ENCODE measurements at regions not wholly inside any gene's neighbourhood (a gene's known extent, or its start where the extent isn't known, plus 50 kb on each side); places are given as distances from the start of the nearest gene placed in this dataset.

GRCh38 chr20:12316794-12317193 is 399.1 kb downstream of the BTBD3 start:
- no peak for TF ChIP-seq LEF1 (IDR thresholded peaks at IDR 0.05; ENCODE audit: borderline replicate concordance)
- no peak for TF ChIP-seq TARDBP (IDR thresholded peaks at IDR 0.05)
- TF ChIP-seq ELF4 (IDR thresholded peaks at IDR 0.05), result no peak
- TF ChIP-seq SP1 (IDR thresholded peaks at IDR 0.05), result no peak
- TF ChIP-seq FOXM1 (IDR thresholded peaks at IDR 0.05; ENCODE audit: borderline replicate concordance), result no peak
- no peak for TF ChIP-seq FOXK2 (IDR thresholded peaks at IDR 0.05)
- TF ChIP-seq L3MBTL2 (conservative IDR thresholded peaks at IDR 0.05), result no peak
- no peak for TF ChIP-seq PKNOX1 (IDR thresholded peaks at IDR 0.05)
- no peak for TF ChIP-seq BHLHE40 (IDR thresholded peaks at IDR 0.05; ENCODE audit: borderline replicate concordance)
- DNase-seq (ENCODE audit: extremely low spot score), result no peak
- ChIA-PET POLR2A (no interaction called here), CTCF (no interaction called here)

GRCh38 chr20:12317433-12317832 is 399.7 kb downstream of the BTBD3 start:
- ChIA-PET CTCF (no interaction called here), POLR2A (no interaction called here)
- DNase-seq (ENCODE audit: extremely low spot score), result no peak
- no peak for TF ChIP-seq L3MBTL2 (conservative IDR thresholded peaks at IDR 0.05)
- TF ChIP-seq LEF1 (IDR thresholded peaks at IDR 0.05; ENCODE audit: borderline replicate concordance), result no peak
- no peak for TF ChIP-seq ZNF384 (IDR thresholded peaks at IDR 0.05)
- TF ChIP-seq PKNOX1 (IDR thresholded peaks at IDR 0.05), result no peak
- no peak for TF ChIP-seq HDGF (IDR thresholded peaks at IDR 0.05; ENCODE audit: borderline replicate concordance)
- no peak for TF ChIP-seq SUZ12 (IDR thresholded peaks at IDR 0.05)
- TF ChIP-seq NFRKB (IDR thresholded peaks at IDR 0.05), result no peak

GRCh38 chr20:12318043-12318442 is 400.4 kb downstream of the BTBD3 start:
- CTCF ChIA-PET, result no interaction called here
- TF ChIP-seq PKNOX1 (IDR thresholded peaks at IDR 0.05), result no peak
- TF ChIP-seq TARDBP (IDR thresholded peaks at IDR 0.05), result no peak
- no peak for TF ChIP-seq FOXK2 (IDR thresholded peaks at IDR 0.05)
- TF ChIP-seq ELF4 (IDR thresholded peaks at IDR 0.05), result no peak
- TF ChIP-seq FOXA1 (IDR thresholded peaks at IDR 0.05), result no peak
- no peak for TF ChIP-seq FOXM1 (IDR thresholded peaks at IDR 0.05; ENCODE audit: borderline replicate concordance)
- no peak for TF ChIP-seq L3MBTL2 (conservative IDR thresholded peaks at IDR 0.05)
- no peak for TF ChIP-seq SUZ12 (IDR thresholded peaks at IDR 0.05)
- TF ChIP-seq ARNT (IDR thresholded peaks at IDR 0.05), result no peak
- TF ChIP-seq LEF1 (IDR thresholded peaks at IDR 0.05; ENCODE audit: borderline replicate concordance), result no peak
- no peak for TF ChIP-seq NFRKB (IDR thresholded peaks at IDR 0.05)
- POLR2A ChIA-PET, result no interaction called here
- DNase-seq (ENCODE audit: extremely low spot score), result no peak

- CTCF ChIA-PET, result no interaction called here
- no peak for DNase-seq (ENCODE audit: extremely low spot score)
- TF ChIP-seq SUZ12 (IDR thresholded peaks at IDR 0.05) (no peak), HDGF (IDR thresholded peaks at IDR 0.05; ENCODE audit: borderline replicate concordance) (no peak), BHLHE40 (IDR thresholded peaks at IDR 0.05; ENCODE audit: borderline replicate concordance) (no peak), ZNF384 (IDR thresholded peaks at IDR 0.05) (no peak), ARNT (IDR thresholded peaks at IDR 0.05) (no peak), L3MBTL2 (conservative IDR thresholded peaks at IDR 0.05) (no peak)
- POLR2A ChIA-PET, result no interaction called here
These were observed 404.0 kb downstream of the BTBD3 start for GRCh38 chr20:12321736-12322135.

GRCh38 chr20:12327205-12327604 is 409.5 kb downstream of the BTBD3 start:
- TF ChIP-seq FOXM1 (IDR thresholded peaks at IDR 0.05; ENCODE audit: borderline replicate concordance) (no peak), FOXA1 (IDR thresholded peaks at IDR 0.05) (no peak), CTBP1 (IDR thresholded peaks at IDR 0.05; ENCODE audit: borderline replicate concordance) (no peak), L3MBTL2 (conservative IDR thresholded peaks at IDR 0.05) (no peak), LEF1 (IDR thresholded peaks at IDR 0.05; ENCODE audit: borderline replicate concordance) (no peak), ELF4 (IDR thresholded peaks at IDR 0.05) (no peak), ZNF384 (IDR thresholded peaks at IDR 0.05) (no peak), PKNOX1 (IDR thresholded peaks at IDR 0.05) (no peak)
- ChIA-PET POLR2A (no interaction called here), CTCF (no interaction called here)
- DNase-seq (ENCODE audit: extremely low spot score), result no peak

GRCh38 chr20:12331236-12331635 is 413.5 kb downstream of the BTBD3 start:
- DNase-seq (ENCODE audit: extremely low spot score), result no peak
- CTCF ChIA-PET, result no interaction called here
- POLR2A ChIA-PET, result no interaction called here
- TF ChIP-seq ZNF384 (IDR thresholded peaks at IDR 0.05) (no peak), FOXK2 (IDR thresholded peaks at IDR 0.05) (no peak), L3MBTL2 (conservative IDR thresholded peaks at IDR 0.05) (no peak), BHLHE40 (IDR thresholded peaks at IDR 0.05; ENCODE audit: borderline replicate concordance) (no peak), SP1 (IDR thresholded peaks at IDR 0.05) (no peak), LEF1 (IDR thresholded peaks at IDR 0.05; ENCODE audit: borderline replicate concordance) (no peak), PKNOX1 (IDR thresholded peaks at IDR 0.05) (no peak), NFRKB (IDR thresholded peaks at IDR 0.05) (no peak), FOXA1 (IDR thresholded peaks at IDR 0.05) (no peak), CTBP1 (IDR thresholded peaks at IDR 0.05; ENCODE audit: borderline replicate concordance) (no peak)

Measured in HEK293T (cell line).